ENCODE measurements at regions not wholly inside any gene's neighbourhood (a gene's known extent, or its start where the extent isn't known, plus 50 kb on each side); places are given as distances from the start of the nearest gene placed in this dataset.

GRCh38 chr1:25033030-25033827, 103.2 kb upstream of the RUNX3 start:
- Histone ChIP-seq H3K9me3 (no peaks in the 10 kb centered on the region), H3K4me1 (peaks cover 0 to 17% (median 11%) of the 10 kb centered on the region in 4 donors), H3K36me3 (no peaks in the 10 kb centered on the region), H3K27me3 (no peaks in the 10 kb centered on the region), H3K27ac (replicated peaks in 1 of 4) (no peak overlapping the region), H3K4me3 (no peak overlapping the region)
- intact Hi-C loops (cut with DNase I), result no loop called here
- no peak for DNase-seq (ENCODE audit: extremely low spot score)
- TF ChIP-seq POLR2A (IDR thresholded peaks at IDR 0.05; ENCODE audit: low read depth), result no peak
- TF ChIP-seq POLR2AphosphoS5 (IDR thresholded peaks at IDR 0.05), result no peak
- TF ChIP-seq CTCF (IDR thresholded peaks at IDR 0.05), result no peak
- no peak for TF ChIP-seq EP300 (IDR thresholded peaks at IDR 0.05)
- 92% methylated on average over 9 of the region's 12 CpGs for WGBS

- TF ChIP-seq POLR2A (IDR thresholded peaks at IDR 0.05; ENCODE audit: low read depth), result no peak
- TF ChIP-seq POLR2AphosphoS5 (IDR thresholded peaks at IDR 0.05), result no peak
- TF ChIP-seq EP300 (IDR thresholded peaks at IDR 0.05), result no peak
- TF ChIP-seq CTCF (IDR thresholded peaks at IDR 0.05), result no peak
- intact Hi-C loops (cut with DNase I), result no loop called here
- no peak for DNase-seq (ENCODE audit: extremely low spot score)
- Histone ChIP-seq H3K27ac (replicated peaks in 1 of 4) (no peak overlapping the region), H3K27me3 (no peaks in the 10 kb centered on the region), H3K4me1 (peaks cover 0 to 17% (median 11%) of the 10 kb centered on the region in 4 donors), H3K36me3 (no peaks in the 10 kb centered on the region), H3K4me3 (no peak overlapping the region), H3K9me3 (no peaks in the 10 kb centered on the region)
- 45% methylated on average over 16 of the region's 21 CpGs for WGBS
Observed at GRCh38 chr1:25031966-25032667, 102.0 kb upstream of the RUNX3 start.

GRCh38 chr1:25031601-25031965, 101.5 kb upstream of the RUNX3 start:
- DNase-seq (ENCODE audit: extremely low spot score), result no peak
- H3K27me3 ChIP-seq, result no peaks in the 10 kb centered on the region
- no peaks in the 10 kb centered on the region for H3K36me3 ChIP-seq
- intact Hi-C loops (cut with DNase I), result no loop called here
- H3K9me3 ChIP-seq, result no peaks in the 10 kb centered on the region
- WGBS, result 56% methylated on average over 8 of the region's 8 CpGs
- TF ChIP-seq POLR2A (IDR thresholded peaks at IDR 0.05; ENCODE audit: low read depth) (no peak), POLR2AphosphoS5 (IDR thresholded peaks at IDR 0.05) (no peak), CTCF (IDR thresholded peaks at IDR 0.05) (no peak), EP300 (IDR thresholded peaks at IDR 0.05) (no peak)
- no peak overlapping the region for H3K4me3 ChIP-seq
- H3K4me1 ChIP-seq, result peaks cover 0 to 17% (median 11%) of the 10 kb centered on the region in 4 donors
- H3K27ac ChIP-seq (replicated peaks in 1 of 4), result no peak overlapping the region

DNA sequence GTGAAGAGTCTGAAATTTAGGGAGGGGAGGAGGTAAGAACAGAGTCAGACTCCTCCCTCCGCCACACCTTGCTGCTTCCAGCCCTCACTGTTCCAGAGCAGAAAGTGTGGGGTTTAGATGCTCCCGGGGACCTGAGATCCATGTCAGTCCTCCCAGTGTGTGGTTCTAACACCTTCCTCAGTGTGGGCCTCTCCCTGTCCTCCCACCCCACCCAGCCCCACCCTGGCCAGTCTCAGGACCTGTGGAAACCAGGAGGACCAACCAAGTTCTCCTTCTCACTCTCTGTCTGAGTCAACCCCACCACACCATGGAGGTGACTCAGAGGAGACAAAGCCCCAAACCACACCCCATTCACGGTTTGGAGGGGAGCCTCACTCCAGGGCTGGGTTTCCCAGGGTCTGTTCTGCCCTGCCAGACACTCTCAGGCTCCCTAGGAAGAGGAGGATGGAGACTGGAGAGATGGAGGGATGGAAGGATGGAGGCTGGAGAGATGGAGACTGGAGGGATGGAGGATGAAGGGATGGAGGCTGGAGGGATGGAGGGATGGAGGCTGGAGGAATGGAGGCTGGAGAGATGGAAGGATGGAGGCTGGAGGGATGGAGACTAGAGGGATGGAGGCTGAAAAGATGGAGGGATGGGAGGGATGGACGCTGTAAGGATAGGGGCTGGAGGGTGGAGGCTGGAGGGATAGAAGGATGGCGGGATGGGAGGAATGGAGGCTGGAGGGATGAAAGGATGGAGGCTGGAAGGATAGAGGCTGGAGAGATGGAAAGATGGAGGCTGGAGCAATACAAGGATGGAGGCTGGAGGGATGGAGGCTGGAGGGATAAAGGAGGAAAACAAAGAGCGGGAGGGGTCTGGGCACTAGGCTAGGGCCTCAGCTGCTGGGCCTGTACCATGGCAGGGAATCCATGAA, 100.9 kb upstream of the RUNX3 start:
- no peak overlapping the region for H3K4me3 ChIP-seq
- intact Hi-C loops (cut with DNase I), result no loop called here
- H3K4me1 ChIP-seq, result peaks cover 0 to 17% (median 11%) of the 10 kb centered on the region in 4 donors
- 73% methylated on average over 6 of the region's 6 CpGs for WGBS
- no peak for TF ChIP-seq EP300 (IDR thresholded peaks at IDR 0.05)
- no peak for TF ChIP-seq POLR2A (IDR thresholded peaks at IDR 0.05; ENCODE audit: low read depth)
- no peak for TF ChIP-seq CTCF (IDR thresholded peaks at IDR 0.05)
- H3K27ac ChIP-seq (replicated peaks in 1 of 4), result no peak overlapping the region
- no peak for DNase-seq (ENCODE audit: extremely low spot score)
- no peaks in the 10 kb centered on the region for H3K9me3 ChIP-seq
- no peaks in the 10 kb centered on the region for H3K27me3 ChIP-seq
- H3K36me3 ChIP-seq, result no peaks in the 10 kb centered on the region
